GM21723 (cell line): ENCODE measurements at regions not wholly inside any gene's neighbourhood (a gene's known extent, or its start where the extent isn't known, plus 50 kb on each side); places are given as distances from the start of the nearest gene placed in this dataset.
"Not testable (repeated sequence)": the region's sequence is repeated elsewhere in the genome, so short reads cannot be mapped to it uniquely, and the experiment has no call there.

Experiments
- ATAC-seq: cut with Tn5 transposase; IDR thresholded peaks from one replicate; pipeline ENCODE4 v1.9.1; 2021; ENCODE audit warnings: mild to moderate bottlenecking, moderate library complexity; ENCODE audit not compliant: unreplicated experiment

DNA sequence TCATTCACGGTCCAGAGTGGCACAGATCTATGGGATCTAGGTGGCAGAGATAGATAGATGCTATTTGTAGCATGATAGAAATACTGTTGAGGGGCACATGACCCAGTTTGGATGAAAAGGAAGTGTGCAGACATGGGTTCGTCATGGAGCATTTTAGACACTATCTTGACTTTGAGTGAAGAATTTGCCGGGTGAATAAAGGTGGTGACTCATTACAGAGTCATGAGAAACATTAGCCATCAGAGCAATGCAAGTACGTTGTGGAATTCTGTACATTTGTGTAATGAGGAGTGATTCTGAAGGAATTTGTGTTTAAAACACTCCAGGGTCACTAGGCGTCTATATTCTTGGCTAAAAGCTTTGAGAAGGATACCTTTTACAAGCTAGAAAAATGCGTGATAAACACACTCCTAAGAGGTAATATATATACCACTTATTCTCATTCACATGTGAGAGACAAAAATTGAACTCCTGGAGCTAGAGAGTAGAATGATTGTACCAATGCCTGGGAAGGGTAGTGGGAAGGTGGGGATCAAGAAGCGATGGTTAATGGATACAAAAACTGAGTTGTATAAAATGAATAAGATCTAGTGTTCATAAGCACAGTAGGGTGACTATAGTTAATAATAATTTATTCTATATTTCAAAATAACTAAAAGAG is 593.7 kb upstream of the LUZP2 start:
- ATAC-seq, result no peak

DNA sequence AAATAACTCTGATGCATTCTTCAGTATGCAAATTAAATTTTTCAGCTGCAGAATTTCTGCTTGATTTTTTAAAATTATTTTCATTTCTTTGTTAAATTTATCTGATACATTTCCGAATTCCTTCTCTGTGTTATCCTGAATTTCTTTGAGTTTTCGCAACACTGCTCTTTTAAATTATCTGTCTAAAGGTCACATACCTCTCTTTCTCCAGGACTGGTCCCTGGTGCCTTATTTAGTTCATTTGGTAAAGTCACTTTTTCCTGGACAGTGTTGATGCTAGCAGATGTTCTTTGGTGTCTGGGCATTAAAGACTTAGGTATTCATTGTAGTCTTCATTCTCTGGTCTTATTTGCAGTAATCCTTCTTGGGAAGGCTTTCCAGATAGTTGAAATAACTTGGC is 577.4 kb upstream of the LUZP2 start:
- no peak for ATAC-seq

DNA sequence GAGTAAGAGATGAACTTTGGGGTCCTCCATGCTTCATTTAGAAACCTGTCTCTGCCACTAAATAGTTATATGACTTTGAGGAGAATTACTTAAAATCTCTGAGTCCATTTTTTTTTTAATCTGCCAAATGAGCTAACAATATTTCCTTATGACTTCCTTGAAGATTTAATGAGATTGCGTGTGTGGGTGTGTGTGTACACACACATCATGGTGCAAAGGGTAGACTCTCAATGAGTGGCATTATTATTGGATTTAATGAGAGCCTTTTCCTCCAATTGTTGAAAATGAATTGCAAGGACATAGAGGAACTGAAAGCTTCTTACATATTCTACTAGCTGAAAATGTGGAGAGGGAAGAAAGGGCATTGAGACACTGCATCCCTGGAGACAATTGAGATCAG is 573.5 kb upstream of the LUZP2 start:
- no peak for ATAC-seq

DNA sequence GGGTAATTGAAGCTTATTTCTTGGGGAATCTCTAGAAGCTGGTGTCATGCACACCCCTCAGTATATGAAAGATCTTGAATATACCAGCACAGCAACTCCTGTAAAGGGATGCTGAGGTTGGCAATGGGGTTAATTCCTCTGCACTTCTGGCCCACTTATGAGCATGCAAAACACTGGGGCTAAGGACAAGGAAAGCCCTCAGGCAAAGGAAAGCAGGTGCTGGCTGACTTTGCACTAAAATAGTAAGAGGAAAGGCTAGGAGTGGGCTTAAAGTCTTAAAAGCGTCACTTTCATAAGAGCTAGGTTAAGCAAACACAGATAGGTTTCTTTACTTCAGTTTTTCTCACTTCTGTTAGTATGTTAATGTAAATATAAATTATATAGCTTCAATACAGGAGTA is 572.6 kb upstream of the LUZP2 start:
- no peak for ATAC-seq

DNA sequence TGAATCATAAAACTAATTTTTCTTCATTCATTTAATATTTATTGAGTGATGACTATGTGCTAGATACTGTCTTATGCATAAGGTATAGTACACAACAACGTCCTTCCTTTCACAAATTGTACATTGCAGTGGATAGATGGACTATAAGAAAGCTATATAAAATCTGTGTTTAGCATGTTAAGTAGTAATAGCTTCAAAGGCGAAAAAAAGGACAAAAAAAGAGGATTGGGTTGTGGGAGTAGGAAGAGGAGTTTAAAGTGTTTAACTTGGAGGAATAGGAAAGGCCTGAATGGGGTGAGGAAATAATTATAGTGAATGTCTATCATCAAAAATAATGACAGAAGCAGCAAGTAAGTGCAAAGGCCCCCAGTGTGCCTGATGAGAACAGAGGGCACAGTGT is 565.4 kb upstream of the LUZP2 start:
- ATAC-seq, result no peak

DNA sequence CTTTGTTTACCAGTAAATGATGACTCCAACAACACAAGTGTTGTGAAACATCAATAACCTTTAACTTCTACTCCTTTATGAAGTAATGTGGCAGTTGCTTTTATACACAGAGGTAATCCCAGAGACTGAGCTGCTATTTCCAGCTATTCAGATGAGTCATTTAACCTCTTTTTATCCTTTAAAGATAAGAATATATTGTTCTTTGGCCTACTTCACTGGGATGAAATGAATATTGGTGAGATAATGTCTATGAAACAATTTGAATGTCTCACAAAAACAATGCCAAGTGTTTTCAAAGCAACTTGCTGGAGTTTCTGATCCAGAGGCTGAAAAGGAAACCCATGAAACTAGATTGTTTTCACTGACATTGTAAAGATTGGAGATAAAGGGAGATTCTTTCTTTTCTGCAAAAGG is 564.4 kb upstream of the LUZP2 start:
- no peak for ATAC-seq

DNA sequence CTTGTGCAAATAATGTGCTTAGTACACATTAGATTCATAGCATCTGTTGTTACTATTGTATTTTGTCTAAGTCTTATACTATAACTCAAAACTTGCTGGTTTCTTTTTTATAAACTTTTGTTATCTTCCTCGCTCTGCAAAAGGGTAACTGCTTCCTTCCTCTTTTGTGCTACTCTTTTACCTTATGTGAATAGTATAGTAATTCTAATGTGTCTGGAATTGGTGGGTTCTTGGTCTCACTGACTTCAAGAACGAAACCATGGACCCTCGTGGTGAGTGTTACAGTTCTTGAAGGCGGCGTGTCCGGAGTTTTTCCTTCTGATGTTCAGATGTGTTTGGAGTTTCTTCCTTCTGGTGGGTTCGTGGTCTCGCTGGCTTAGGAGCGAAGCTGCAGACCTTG is 563.1 kb upstream of the LUZP2 start:
- ATAC-seq, result no peak

DNA sequence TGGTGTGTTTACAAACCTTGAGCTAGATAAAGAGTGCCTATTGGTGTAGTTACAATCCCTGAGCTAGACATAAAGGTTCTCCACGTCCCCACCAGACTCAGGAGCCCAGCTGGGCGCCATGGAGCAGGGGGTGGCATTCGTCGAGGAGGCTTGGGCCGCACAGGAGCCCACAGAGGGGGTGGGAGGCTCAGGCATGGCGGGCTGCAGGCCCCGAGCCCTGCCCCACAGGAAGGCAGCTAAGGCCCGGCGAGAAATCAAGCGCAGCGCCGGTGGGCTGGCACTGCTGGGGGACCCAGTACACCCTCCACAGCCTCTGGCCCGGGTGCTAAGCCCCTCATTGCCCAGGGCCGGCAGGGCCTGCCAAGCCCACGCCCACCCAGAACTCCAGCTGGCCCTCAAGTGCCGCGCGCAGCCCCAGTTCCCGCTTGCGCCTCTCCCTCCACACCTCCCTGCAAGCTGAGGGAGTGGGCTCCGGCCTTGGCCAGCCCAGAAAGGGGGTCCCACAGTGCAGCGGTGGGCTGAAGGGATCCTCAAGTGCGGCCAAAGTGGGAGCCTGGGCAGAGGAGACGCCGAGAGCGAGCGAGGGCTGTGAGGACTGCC is 562.1 kb upstream of the LUZP2 start:
- ATAC-seq, result not testable (repeated sequence)

DNA sequence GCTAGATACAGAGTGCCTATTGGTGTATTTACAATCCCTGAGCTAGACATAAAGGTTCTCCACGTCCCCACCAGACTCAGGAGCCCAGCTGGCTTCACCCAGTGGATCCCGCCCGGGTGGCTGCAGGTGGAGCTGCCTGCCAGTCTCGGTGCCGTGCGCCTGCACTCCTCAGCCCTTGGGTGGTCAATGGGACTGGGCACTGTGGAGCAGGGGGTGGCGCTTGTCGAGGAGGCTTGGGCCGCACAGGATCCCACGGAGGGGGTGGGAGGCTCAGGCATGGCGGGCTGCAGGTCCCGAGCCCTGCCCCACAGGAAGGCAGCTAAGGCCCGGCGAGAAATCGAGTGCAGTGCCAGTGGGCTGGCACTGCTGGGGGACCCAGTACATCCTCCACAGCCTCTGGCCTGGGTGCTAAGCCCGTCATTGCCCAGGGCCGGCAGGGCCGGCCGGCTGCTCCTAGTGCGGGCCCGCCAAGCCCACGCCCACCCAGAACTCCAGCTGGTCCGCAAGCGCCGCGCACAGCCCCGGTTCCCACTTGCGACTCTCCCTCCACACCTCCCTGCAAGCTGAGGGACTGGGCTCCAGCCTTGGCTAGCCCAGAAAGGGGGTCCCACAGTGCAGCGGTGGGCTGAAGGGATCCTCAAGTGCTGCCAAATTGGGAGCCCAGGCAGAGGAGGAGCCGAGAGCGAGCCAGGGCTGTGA is 554.6 kb upstream of the LUZP2 start:
- ATAC-seq, result not testable (repeated sequence)

DNA sequence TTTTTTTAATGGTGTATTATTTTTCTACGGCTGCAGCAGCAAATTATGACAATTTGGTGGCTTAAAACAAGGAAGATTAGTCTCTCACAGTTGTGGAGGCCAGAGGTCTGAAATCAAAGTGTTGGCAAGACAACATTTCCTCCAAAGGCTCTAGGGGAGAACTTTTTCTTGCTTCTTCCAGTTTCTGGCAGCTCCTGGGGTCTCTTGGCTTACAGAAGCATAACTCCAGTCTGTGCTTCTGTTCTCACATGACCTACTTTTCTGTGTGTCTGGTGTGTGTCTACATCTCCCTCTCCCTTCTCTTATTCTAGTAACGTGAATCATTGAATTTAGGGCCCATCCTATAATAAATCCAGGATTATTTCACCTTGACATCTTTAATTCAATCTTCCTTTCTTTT is 551.9 kb upstream of the LUZP2 start:
- no peak for ATAC-seq

DNA sequence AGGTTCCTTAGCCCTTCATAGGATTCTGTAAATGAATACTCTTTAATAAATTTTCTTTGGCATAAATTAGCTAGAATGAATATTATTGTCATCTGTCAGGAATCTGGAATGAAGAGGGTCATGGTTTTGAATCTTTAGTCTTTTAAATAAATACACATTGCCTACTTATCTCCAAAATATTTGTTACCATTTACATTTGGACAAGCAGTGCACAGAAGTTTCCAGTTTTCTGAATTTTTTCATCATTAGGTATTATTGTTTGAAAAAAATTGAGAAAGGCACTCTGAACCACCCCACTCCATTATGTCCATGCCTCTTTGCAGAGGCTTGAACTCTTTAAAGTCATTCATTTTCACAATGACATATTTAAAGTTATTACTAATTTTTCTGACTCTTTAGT is 549.0 kb upstream of the LUZP2 start:
- no peak for ATAC-seq

DNA sequence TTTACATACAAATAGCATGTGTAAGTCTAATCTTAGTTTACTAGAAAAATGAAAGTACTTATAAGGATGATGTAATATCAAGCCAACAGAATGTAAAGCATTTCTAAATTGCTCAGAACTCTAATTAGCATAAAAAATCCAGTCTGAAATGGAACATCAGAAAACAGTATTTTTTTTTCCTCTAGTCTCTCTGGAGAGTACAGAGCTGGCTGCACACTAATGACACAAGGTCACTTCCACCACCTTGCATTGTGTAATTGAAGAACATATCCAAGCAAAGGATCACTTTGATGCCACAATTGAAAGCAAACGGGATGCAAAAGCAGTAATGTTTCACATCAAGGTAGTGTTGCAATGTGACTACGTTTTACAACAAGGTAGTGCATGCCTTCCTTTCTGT is 548.0 kb upstream of the LUZP2 start:
- ATAC-seq, result no peak

DNA sequence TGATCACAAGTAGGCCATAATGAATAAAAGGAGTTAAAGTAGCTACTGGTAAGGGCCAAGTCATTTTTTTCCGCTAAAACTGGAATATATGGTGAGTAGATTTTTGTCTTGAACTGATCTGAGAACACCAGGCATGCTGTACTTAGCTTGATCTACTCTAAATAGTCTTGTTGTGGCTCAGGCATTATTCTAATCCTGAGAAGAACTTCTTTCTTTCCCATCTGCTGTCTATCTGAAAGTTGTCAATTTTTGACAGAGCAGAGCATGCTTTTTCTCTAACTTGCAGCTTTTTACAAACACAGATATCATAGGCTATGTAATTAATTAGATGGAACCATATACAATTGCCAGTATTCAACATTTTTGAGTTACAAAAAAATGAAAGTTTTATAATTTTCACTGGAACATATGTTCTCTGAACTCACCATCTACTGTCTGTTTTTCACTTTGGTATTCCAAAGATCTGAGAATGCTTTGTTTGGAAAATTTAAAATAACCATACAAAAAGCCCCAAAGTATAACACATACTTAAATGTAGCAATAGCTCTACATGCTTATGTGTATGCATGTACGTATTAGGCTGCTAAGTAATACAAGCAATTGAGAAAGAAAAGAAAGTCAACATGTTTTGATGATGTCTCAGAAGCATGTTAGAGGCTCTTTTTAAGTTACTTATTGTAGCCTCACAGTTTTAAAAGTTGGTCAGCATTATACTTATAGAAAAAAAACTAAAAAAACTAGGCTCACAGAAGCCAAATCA is 542.7 kb upstream of the LUZP2 start:
- no peak for ATAC-seq

DNA sequence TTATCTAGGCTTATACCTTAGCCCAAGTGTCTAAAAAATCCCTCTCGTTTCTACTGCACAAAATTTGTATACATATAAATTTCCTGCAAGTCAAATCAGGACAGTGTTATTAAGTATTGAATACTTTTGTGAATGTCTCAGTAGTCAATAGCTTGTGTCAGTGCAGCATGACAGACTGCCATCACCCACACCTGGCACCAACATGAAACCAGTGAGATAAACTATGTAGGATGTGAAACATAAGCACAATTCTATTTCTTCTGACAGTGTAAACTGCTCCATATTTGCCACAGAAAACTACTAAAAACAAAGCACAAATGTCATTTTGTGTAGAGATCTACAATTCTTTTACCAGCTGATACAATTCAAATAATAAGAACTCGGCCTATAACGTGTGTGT is 542.1 kb upstream of the LUZP2 start:
- no peak for ATAC-seq

DNA sequence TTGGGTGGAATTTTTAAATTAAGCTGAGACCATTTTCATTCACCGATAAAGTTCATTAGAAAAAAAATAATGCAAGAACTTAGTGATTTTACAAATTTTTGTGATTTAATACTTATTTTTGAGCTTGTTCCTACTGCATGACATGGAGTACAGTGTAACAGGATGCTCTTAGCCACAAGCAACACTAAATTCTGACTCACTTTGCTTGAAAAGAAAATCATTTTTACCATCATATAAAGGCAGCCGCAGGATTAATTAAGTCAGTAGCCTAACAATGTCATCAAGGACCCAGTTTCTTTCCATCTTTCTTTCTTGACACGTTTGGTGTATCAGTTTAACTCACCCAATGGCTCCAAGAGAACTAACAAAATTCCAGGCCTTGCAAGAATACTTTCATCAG is 540.3 kb upstream of the LUZP2 start:
- no peak for ATAC-seq

DNA sequence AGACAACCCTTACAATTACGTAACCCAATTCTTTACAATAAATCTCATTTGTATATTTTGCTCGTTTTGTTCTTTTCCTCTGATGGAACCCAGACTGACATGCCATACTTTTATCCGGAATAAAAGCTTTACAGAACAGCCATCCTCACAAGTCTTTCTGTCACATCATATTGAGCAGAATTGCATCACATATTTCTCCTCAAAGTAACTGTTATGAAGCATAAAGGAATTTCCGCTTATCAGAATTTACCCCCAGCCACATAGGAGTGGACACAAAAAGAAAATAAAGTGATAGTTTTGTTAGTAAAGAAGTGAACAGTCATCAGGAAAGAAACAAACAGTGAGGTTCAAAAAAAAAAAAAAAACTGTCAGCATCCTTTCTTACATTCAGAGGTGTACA is 539.5 kb upstream of the LUZP2 start:
- no peak for ATAC-seq

DNA sequence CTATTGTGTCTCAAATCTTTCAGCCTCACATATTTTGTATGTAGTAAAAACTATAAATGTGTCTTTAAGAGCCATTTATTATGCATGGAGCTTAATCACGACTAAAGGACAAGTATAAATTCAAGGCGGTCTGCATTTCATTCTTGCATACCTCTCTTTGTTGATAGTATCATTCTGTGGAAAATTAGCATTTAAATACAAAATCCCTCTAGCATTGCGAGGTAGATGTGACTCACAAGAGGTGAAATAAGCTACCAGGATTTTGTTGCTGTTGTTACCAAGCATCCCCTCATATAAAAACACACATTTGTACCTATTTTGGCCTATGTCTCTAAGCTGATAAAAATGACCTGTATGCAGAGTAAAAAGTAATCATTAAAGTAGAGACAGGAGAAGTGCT is 537.4 kb upstream of the LUZP2 start:
- ATAC-seq, result no peak

DNA sequence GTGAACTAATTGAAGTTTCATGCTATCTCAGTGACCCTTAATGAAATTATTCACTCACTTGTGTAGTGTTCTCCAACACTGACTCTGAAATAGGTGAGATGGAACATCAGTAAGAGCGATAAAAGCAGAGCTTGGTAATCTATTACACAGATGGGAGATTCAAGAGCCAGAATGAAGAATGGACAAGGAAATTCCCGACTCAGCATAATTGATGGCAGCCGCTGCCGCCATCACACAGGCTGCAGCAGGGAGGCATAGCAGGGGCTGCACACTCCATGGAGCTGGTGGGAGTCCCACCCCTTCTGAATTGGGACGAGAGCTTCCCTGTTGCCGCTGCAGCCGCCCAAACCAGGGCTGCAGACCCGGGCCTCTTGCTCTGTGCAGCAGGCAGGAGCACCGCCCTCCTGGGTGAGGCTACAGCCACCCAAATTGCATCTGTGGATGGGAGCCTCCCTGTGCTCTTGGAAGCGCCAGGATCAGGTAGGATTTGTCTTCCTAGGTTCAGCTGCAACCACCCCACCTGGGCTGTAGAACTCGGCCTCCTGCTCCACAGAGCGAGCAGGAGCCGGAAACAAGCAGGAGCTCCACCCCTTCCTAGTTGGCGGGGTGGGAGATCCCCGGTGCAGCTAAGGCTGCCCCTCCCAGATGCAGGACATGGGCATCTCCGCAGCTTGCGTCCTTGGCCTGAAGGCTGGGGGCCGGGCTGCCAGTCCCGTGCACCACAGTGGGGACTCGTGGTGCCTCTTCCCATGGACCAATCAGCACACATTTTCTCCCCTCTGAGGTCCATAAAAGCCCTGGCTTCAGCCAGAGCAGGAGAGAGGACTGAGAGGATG is 535.1 kb upstream of the LUZP2 start:
- ATAC-seq, result no peak

DNA sequence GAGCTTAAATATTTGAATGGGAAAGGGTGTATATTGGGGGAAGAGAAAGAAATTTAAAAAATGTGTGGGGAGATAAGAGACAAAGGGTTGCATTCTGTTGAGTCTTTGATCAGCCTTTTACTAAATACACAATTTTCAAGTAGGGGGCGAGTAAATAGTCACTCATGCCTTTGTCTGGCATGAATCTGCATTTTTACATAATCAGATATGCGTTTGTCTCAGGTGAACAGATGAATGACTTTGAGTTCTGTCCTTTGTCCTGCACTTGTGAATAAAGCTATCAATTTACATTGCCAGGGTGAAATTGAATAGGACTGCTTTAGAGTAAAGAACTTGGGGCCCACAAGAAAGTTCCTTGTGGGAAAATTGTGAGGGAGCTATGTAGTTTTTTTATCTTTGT is 523.6 kb upstream of the LUZP2 start:
- no peak for ATAC-seq

DNA sequence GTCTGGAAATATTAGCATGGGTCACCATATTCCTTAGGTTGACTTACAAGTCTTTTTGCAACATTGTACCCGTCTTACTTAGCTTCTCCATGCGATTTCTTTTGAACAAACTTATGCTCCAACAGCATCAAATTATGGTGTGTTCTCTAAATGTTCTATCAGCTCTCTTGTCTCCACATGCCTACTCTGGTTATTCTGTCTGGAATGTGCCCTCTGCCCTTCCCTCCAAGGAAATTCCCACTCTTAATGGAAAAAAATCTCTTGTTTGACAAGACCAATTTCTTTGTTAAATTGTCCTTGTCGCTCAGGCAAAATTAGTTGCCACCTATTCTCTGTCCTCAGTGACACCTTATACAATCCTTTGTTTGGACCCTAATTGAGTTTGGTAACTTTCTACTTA is 522.8 kb upstream of the LUZP2 start:
- no peak for ATAC-seq

DNA sequence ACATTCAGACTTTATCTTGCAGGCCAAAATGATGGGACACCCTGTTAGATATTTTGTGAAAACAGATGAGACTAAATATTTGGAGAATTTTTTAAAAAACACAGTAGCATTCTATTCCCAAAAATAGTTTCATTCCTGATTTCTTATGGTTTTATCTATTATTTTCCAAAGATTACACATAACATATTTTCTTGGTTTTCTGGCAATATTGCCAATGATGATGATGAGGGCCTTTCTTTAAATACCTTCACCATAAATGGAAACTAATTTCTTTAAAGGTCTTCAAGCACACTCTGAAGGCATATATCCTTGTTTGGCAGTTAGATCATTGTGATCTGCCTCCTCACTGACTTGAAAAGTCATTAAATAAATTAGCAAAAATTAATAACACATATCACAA is 522.3 kb upstream of the LUZP2 start:
- no peak for ATAC-seq
